Spleen (tissue), 7 donors: ENCODE measurements at regions not wholly inside any gene's neighbourhood (a gene's known extent, or its start where the extent isn't known, plus 50 kb on each side); places are given as distances from the start of the nearest gene placed in this dataset.

Experiments
- CTCF ChIP-seq, 11 experiments: fragments of 200-600 bp in 7 of 11; fragments of 450-650 bp in 4 of 11; sonication (generic) in 4 of 11; IDR thresholded peaks in 8 of 11; conservative IDR thresholded peaks in 3 of 11; 1 replicate in 7 of 11; 2 replicates in 4 of 11; pipeline versions ENCODE4 v1.4.0 to v1.8.0; 2016 to 2021; ENCODE audit warnings: antibody characterized with exemption in 11 of 11, inconsistent platforms in 4 of 11, mild to moderate bottlenecking in 1 of 11
- POLR2A ChIP-seq, 3 donors: fragments of 450-650 bp; IDR thresholded peaks; one replicate each; pipeline ENCODE4 v1.5.1; 2017; ENCODE audit warnings: antibody characterized with exemption in 3 of 3, mild to moderate bottlenecking in 1 of 3
- POLR2AphosphoS5 ChIP-seq, 3 donors: sonication (generic); formaldehyde crosslinking; IDR thresholded peaks; one replicate each; pipeline ENCODE4 v1.5.1; 2017; ENCODE audit warnings: antibody characterized with exemption in 3 of 3
- donor health status: DM: no; HTN: no; CAD: no; lungs with moderate emphysema.
- donor health status: DM: no; HTN: no; CAD: no.
- donor health status: DM: no; HTN: no; CAD: no.

- no peak for TF ChIP-seq POLR2AphosphoS5 (IDR thresholded peaks at IDR 0.05)
- TF ChIP-seq POLR2A (IDR thresholded peaks at IDR 0.05): no peak
- TF ChIP-seq CTCF (IDR thresholded peaks at IDR 0.05 in 8 of 11, conservative IDR thresholded peaks at IDR 0.05 in 3 of 11): no peak
These were observed 68.7 kb upstream of the CDH6 start for GRCh38 chr5:31124651-31125305.
